HG03378 (cell line): ENCODE measurements at regions not wholly inside any gene's neighbourhood (a gene's known extent, or its start where the extent isn't known, plus 50 kb on each side); places are given as distances from the start of the nearest gene placed in this dataset.

Source experiments
- ATAC-seq: cut with Tn5 transposase; IDR thresholded peaks from one replicate; pipeline ENCODE4 v1.9.1; 2021; ENCODE audit warnings: mild to moderate bottlenecking, moderate library complexity; ENCODE audit not compliant: unreplicated experiment

GRCh38 chrX:40485973-40486372, 94.8 kb upstream of the ATP6AP2 start:
- ATAC-seq, result no peak

DNA sequence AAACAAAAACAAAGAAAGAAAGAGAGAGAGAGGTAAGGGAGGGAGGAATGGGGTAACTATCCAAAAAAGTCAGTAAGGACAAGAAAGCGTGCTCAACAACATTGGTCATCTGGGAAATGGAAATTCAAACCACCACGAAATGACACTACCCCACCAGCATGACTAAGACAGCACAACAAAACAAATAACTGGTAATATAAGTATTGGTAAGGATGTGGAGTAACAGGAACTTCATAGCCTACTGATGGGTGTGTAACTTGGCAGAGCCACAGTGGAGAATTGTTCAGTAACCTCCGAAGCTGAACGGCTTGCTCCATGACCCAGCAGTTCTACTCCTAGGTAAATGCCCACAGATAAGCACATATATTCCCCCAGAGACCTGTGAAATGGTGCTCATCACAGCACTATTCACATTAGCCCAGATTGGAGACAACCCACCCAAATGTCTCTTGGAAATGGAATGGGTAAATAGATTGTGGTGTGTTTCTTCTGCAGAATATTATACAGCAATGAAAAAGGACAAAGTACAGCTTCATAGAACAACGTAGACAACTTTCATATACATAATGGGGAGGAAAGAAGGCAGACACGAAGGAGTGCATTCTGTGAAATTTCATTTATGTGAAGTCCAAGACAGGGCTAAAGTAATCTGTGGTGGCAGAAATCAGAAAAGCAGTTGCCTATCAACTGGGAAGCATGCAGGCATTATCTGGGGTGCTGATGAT, 95.5 kb upstream of the ATP6AP2 start:
- no peak for ATAC-seq

DNA sequence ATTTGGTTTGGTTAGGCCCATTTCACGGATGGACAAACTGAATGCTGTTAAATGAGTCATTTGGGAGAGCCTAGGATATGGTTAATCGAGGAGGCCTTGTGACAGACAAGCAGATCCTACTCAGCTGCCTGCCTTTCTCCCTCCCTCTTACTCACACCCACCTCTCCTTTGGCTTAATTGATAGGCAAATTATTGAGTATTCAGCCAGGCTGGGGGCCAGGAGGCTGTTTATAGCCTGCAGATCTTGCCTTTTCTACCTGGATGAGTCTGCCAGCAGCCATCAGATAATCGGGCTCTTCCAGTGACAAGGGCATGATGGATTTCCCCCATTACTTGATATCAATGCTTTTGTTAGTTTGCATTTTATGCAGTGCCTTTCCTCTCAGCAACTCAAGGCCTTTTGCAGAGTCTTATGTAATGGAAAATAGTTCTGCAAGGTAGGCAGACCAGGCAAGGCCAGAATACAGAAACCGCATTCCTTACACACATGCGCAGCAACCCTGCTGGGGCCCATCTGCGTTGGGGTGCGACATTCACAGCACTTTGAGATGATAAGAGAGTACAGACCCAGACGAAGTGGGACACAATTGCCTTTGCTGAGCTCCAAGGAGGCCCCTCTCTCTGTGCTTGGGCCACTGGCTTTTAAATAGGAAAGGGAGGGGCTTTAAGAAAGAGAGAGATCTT, 96.2 kb upstream of the ATP6AP2 start:
- no peak for ATAC-seq

- no peak for ATAC-seq
These were observed 97.3 kb upstream of the ATP6AP2 start for GRCh38 chrX:40483502-40483901.

GRCh38 chrX:40479777-40480318, 100.9 kb upstream of the ATP6AP2 start:
- no peak for ATAC-seq

DNA sequence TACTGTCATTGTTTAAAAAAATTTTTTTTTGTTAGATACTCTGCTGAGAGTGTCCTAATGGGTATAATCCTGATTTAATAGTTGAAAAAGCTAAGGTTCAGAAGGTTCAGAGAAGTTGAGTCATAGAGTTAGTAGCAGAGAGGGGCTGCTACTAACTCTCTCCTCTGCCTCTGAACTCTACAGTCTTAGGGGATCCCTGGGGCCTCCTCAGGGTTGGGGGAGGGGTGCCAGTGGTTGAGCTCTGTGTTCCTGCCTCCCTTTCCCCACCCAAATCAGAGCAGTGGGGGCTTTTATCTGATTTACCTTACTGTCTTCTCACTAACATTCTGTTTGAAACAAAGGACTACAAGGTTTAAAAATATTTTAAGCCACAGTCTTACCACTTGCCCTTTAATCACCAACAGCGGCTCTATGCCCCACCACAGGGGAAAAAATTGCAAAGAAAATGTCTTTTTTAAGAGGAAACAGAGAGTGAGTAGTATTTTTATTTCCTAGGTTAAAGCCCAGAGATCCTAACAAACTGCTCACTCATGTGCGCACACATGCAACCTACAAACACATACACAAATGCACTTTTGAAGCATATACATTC, 102.2 kb upstream of the ATP6AP2 start:
- ATAC-seq, result no peak

GRCh38 chrX:40476958-40477357, 103.8 kb upstream of the ATP6AP2 start:
- no peak for ATAC-seq

DNA sequence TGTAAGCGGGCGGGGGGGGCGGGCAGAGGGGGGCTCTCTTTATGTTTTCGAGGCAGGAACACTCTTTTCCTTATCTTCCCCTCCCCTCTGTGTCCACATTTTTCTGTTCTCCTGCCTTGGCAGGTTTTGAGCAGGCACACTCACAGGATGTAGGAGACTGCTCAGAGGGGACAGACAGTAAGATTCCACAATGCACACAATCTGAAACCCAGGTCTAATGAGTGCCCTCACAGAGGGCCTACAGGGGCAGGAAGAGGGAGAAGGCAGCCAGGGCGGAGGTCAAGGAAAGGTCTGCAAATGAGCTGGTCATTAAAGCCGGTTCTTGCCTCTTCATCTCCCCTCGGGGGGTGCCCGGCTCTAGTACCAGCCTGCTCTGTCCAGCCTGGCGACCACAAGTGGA, 106.1 kb upstream of the ATP6AP2 start:
- no peak for ATAC-seq

DNA sequence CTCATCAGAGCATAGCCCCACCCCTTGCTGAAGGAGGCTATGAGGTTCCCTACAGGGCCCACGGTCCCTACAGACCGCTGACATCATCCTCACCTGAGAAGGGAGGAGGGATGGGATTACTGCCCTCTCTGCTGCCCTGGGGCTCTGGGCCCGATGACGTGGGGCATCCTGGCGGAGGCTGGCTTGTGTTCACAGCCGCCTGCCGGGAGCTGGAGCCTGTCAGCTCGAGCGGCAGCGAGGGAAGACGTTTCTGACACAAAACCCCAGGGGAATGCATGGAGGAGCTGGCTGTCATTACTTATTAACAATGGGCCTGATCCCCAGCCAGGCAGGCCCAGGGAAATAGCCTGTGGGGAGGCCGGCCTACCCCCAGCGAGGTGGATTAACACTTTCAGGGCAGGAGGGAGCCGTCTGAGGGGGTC, 106.6 kb upstream of the ATP6AP2 start:
- ATAC-seq, result no peak

- ATAC-seq, result no peak
These were observed 107.1 kb upstream of the ATP6AP2 start for GRCh38 chrX:40473460-40474204.

DNA sequence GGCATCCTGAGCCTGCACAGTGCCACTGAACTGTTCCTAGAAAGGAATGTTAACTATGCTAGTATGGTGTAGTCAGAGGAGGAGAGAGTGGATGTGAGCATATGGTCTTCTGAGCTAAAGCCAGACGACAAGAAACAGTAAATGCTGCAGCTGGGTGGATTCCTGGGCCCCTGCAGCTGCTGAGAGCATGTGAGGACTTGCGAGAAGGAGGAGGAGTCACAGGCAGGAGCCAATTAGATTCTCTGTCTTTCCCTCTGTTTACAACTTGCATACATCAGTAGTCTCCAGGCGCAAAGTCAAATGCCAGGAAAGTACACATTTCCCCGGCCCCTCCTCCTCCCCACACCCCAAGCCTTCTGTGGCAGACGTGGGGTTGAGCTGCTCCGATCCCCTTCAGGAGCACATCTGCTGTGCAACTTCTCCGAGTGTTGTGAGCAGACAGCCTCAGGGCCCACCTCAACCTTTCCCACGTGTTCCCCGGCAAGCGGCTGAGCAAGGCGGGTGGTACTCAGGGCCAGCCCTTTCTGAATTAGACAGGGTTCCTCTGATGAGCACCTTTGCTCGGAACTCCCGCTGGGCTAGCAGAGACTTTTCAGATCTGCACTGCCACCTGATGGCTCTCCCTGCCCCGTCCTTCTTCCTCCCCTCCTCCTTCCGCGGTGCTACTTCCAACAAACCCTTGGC, 108.7 kb upstream of the ATP6AP2 start:
- ATAC-seq, result no peak

DNA sequence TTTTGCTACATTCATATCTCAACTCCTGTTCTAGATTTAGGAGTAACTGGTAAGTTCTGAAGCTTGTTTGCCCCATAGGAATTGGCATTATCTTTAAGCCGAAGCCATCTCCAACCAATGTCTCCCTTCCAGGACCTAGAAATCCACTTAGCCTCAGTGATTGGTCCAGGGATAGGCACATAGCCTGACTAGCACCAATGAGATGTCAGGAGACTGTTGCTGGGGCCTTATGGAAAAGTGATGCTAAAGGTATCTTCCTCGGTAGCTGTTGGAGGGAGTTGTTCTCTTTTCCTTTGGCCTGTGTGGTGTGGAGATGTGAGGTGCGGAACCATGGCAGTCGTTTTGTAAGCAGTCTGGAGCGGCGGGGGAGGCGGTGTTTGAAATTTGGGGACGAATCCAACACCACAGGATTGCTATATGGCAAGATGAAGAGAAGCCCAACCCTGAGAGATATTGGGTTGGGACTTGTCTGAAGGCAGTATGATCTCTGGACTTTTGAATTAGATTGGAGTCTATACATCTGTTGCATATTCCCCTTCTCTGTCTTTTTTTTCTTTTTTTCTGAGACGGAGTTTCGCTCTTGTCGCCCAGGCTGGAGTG, 109.8 kb upstream of the ATP6AP2 start:
- ATAC-seq, result no peak

DNA sequence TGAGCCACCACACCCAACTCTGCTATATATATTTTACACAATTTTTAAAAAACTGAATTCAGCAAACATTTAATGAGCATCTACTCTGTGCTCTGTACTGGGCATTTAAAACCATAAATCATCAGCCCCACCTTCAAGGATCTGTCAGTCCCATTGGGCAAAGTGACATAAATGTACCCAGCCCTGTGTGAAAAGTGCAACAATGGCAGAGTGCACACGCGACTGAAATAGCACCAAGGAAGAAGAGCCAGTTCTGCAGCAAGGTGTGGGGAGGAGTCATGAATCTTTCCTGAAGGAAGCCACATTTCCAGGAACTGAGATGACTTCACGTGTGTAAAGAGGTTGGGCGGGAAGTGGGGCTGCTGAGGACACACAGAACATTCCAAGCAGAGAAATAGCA, 111.5 kb upstream of the ATP6AP2 start:
- ATAC-seq, result no peak

DNA sequence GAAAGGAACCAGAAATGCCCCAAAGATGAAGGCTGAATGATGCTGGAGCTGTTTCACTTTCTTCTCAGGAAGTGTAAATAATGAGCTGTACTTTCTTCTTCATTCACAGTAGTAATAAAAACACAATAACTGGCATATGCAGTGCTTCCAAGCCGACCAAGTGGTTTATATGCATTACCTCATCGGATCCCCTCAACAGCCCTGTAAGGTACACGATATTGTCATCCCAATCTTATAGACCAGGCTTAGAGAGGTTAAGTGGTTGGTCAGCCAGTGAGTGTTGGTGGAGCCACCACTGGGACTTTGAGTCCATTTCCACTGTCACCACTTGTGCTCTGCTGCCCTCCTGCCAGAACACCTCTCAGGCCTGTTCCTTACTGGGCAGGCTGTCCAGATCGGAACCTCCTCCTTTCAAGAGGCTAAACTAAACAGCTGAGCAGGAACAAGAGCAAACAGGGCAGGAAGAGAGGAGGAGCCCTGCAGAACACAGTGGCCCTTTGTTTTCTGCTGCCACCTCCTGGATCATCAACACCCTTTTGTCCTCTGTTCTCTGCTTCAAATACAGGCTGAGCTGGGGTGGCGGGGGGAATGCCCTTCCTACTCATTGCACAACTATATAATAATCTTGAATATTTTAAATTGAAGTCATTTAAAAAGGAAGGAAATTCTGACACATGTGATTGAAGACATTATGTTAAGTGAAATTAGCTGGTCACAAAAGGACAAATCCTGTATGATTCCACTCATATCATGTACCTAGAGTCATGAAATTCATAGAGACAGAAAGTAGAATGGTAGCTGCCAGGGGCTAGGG, 112.5 kb upstream of the ATP6AP2 start:
- peak; percentile 57 for ATAC-seq

GRCh38 chrX:40467454-40467853, 113.3 kb upstream of the ATP6AP2 start:
- no peak for ATAC-seq

DNA sequence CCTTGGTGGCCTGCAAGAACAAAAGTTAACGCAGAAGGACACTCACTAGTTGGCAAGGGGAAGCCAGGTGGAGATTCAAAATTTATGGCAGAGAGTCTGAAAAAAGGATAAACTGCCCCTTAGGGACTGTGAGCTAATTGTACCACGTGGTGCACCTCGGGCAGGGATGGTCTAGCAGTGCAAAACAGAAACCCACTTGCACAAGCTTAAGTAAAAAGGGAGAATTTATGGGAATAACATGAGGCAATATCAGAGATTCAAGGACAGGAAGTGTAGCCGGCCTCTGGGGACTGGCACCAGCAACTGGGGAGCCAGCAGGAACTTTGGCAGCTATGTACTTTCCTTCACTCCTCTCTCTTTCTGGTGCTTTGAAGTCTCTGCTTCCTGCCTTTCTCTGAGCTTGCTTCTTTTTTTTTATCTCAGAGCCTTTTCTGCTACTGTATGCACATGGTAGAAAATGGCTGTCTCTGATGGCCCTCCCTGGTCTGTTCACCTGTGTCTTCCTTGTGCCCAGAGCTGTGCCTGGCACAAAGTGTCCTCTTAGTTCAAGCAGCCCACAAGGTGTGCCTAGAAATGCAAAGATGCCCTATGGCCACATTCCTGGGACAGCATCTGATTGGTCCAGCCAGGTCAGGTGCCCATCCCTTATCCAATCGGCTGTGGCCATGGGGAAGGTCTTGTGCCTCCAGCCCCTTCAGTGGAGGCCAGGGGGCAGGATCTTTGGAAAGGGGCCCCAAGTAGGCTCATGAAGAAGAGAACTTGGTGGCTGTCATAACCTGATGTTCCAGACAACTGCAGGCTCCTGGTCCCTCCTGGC, 114.8 kb upstream of the ATP6AP2 start:
- no peak for ATAC-seq

GRCh38 chrX:40462795-40463194, 118.0 kb upstream of the ATP6AP2 start:
- no peak for ATAC-seq

DNA sequence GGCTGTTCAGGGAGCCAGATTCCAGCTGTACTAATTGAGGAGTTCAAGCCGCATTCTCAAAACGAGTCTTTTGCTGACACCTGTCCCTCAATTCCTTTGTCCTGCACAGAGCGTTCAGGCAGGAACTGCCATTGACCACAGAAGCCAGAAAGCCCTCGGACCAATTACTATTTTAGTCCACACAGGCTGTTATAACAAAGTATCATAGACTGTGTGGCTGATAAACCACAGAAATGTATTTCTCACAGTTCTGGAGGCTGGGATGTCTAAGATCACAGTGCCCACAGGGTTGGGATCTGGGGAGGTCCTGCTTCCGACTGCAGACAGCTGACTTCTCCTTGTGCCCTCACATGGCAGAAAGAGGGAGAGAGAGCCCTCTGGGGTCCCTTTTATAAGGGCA, 119.8 kb upstream of the ATP6AP2 start:
- no peak for ATAC-seq
